ENCODE measurements at regions not wholly inside any gene's neighbourhood (a gene's known extent, or its start where the extent isn't known, plus 50 kb on each side); places are given as distances from the start of the nearest gene placed in this dataset.

DNA sequence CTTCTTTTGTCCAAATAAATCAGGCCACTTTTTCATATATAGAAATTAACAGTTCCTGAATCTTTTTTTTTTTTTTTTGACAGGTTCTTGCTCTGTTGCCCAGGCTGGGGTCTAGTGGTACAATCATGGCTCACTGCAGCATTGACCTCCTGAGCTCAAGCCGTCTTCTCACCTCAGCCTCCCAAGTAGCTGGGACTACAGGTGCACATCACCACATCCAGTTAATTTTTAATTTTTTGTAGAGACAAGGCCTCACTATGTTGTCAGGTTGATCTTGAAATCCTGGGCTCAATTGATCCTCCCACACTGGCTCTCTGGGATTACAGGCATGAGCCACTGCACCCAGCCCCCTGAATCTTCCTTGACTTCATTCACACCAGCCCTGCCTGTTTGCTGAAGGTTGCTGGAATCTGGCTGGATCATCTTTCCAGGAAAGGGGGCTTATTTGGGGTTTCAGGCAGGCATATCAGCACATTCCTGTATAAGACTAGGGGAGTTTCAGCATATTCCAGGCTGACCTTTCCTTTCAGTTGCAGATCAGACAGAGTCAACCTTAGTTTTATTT, 78.2 kb upstream of the ARHGAP29 start:
- no peak overlapping the region for H2AFZ ChIP-seq (ENCODE audit: control insufficient read depth, low read length)
- no peak overlapping the region for H3K27ac ChIP-seq (ENCODE audit: control insufficient read depth, insufficient read depth, low read length)
- H3K4me1 ChIP-seq (ENCODE audit: control insufficient read depth, extremely low read depth, insufficient read depth, low read length), result peaks cover 10% of the 10 kb centered on the region
- no peaks in the 10 kb centered on the region for H3K9me1 ChIP-seq (ENCODE audit: control insufficient read depth, extremely low read depth, insufficient read depth, low read length)
- no peaks in the 10 kb centered on the region for H4K20me1 ChIP-seq (ENCODE audit: control insufficient read depth, extremely low read depth, insufficient read depth, low read length)
- dilution Hi-C loops (cut with MboI; ENCODE audit: extremely low pct_ligation_motif_present, low sequenced_read_pairs), result no loop called here
- no peaks in the 10 kb centered on the region for H3K9me3 ChIP-seq (ENCODE audit: control insufficient read depth, low read depth, low read length)
- no peaks in the 10 kb centered on the region for H3K36me3 ChIP-seq (ENCODE audit: control insufficient read depth in 2 of 2, extremely low read depth in 1 of 2, insufficient read depth in 2 of 2, low read length in 2 of 2)
- H3K27me3 ChIP-seq (ENCODE audit: control insufficient read depth, extremely low read depth, insufficient read depth, low read length), result no peaks in the 10 kb centered on the region
- TF ChIP-seq, protein P1, sequence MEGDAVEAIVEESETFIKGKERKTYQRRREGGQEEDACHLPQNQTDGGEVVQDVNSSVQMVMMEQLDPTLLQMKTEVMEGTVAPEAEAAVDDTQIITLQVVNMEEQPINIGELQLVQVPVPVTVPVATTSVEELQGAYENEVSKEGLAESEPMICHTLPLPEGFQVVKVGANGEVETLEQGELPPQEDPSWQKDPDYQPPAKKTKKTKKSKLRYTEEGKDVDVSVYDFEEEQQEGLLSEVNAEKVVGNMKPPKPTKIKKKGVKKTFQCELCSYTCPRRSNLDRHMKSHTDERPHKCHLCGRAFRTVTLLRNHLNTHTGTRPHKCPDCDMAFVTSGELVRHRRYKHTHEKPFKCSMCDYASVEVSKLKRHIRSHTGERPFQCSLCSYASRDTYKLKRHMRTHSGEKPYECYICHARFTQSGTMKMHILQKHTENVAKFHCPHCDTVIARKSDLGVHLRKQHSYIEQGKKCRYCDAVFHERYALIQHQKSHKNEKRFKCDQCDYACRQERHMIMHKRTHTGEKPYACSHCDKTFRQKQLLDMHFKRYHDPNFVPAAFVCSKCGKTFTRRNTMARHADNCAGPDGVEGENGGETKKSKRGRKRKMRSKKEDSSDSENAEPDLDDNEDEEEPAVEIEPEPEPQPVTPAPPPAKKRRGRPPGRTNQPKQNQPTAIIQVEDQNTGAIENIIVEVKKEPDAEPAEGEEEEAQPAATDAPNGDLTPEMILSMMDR (optimal IDR thresholded peaks at IDR 0.05 in 1 of 3, IDR thresholded peaks at IDR 0.05 in 1 of 3, conservative IDR thresholded peaks at IDR 0.05 in 1 of 3; ENCODE audit: extremely low read depth in 1 of 3, insufficient read depth in 2 of 3, low read length in 3 of 3), result no peak
- TF ChIP-seq EZH2 (IDR thresholded peaks at IDR 0.05; ENCODE audit: low read length), result no peak
- no peak overlapping the region for H3K9ac ChIP-seq (ENCODE audit: control insufficient read depth, extremely low read depth, insufficient read depth, low read length)
- DNase-seq (ENCODE audit: low read depth, low spot score) (no peak), FAIRE-seq (no peak)
- H3K79me2 ChIP-seq (ENCODE audit: control insufficient read depth, insufficient read depth, low read length), result no peaks in the 10 kb centered on the region
- H3K4me3 ChIP-seq (ENCODE audit: control insufficient read depth in 2 of 3, extremely low read depth in 1 of 3, insufficient read depth in 2 of 3, low read depth in 1 of 3, low read length in 3 of 3), result no peak overlapping the region
- no peak overlapping the region for H3K4me2 ChIP-seq (ENCODE audit: control insufficient read depth, extremely low read depth, insufficient read depth, low read depth, low read length)

DNA sequence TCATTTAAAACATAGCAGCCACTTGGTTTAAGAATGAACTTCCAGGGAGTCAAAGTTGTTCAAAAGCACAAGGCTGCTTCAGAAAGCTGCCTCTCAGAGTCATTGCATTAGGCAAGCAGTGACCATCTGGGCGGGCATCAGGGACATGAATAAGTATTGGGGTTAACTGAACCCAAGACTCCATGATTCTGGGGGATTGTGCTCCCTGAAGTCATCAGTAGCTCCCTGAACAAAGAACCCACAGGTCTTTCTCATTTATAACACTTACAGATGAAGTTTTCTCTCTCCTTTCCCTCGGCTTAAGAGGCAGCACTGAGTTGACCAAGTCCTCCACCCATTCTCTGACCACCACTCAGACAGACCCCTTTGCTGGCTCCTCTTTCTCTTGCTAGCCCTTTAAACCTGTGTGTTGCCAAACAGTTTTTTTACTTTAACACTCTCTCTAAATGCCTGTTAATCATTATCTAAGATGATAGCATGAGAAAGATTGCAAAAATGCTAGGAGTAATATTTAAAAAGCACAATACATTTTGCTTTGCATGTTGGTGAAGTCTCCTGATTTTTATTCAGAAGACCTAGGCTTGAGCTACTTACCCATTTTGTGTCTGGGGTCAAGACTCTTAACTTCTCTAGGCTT, 77.0 kb upstream of the ARHGAP29 start:
- TF ChIP-seq, protein P1 (optimal IDR thresholded peaks at IDR 0.05 in 1 of 3, IDR thresholded peaks at IDR 0.05 in 1 of 3, conservative IDR thresholded peaks at IDR 0.05 in 1 of 3; ENCODE audit: extremely low read depth in 1 of 3, insufficient read depth in 2 of 3, low read length in 3 of 3), result no peak
- TF ChIP-seq EZH2 (IDR thresholded peaks at IDR 0.05; ENCODE audit: low read length), result no peak
- FAIRE-seq, result no peak
- dilution Hi-C loops (cut with MboI; ENCODE audit: extremely low pct_ligation_motif_present, low sequenced_read_pairs), result no loop called here

More for the DNA sequence above, 77.0 kb upstream of the ARHGAP29 start:
- H4K20me1 ChIP-seq (ENCODE audit: control insufficient read depth, extremely low read depth, insufficient read depth, low read length), result no peaks in the 10 kb centered on the region
- no peaks in the 10 kb centered on the region for H3K36me3 ChIP-seq (ENCODE audit: control insufficient read depth in 2 of 2, extremely low read depth in 1 of 2, insufficient read depth in 2 of 2, low read length in 2 of 2)
- DNase-seq (ENCODE audit: low read depth, low spot score), result no peak
- no peaks in the 10 kb centered on the region for H3K9me3 ChIP-seq (ENCODE audit: control insufficient read depth, low read depth, low read length)
- H3K9ac ChIP-seq (ENCODE audit: control insufficient read depth, extremely low read depth, insufficient read depth, low read length), result no peak overlapping the region
- no peaks in the 10 kb centered on the region for H3K27me3 ChIP-seq (ENCODE audit: control insufficient read depth, extremely low read depth, insufficient read depth, low read length)
- H3K27ac ChIP-seq (ENCODE audit: control insufficient read depth, insufficient read depth, low read length), result no peak overlapping the region
- H3K79me2 ChIP-seq (ENCODE audit: control insufficient read depth, insufficient read depth, low read length), result no peaks in the 10 kb centered on the region
- no peak overlapping the region for H3K4me3 ChIP-seq (ENCODE audit: control insufficient read depth in 2 of 3, extremely low read depth in 1 of 3, insufficient read depth in 2 of 3, low read depth in 1 of 3, low read length in 3 of 3)
- no peak overlapping the region for H3K4me2 ChIP-seq (ENCODE audit: control insufficient read depth, extremely low read depth, insufficient read depth, low read depth, low read length)
- H3K4me1 ChIP-seq (ENCODE audit: control insufficient read depth, extremely low read depth, insufficient read depth, low read length), result peaks cover 10% of the 10 kb centered on the region
- no peak overlapping the region for H2AFZ ChIP-seq (ENCODE audit: control insufficient read depth, low read length)
- H3K9me1 ChIP-seq (ENCODE audit: control insufficient read depth, extremely low read depth, insufficient read depth, low read length), result no peaks in the 10 kb centered on the region

All from keratinocyte (primary cell).